Activated naive CD8-positive, alpha-beta T cell treated with anti-CD3 and anti-CD28 coated beads, Interleukin-2, amount 10 ng/mL, durations not matched to agents 7 days and 5 days (primary cell): ENCODE measurements at regions not wholly inside any gene's neighbourhood (a gene's known extent, or its start where the extent isn't known, plus 50 kb on each side); places are given as distances from the start of the nearest gene placed in this dataset.

Source experiments
- ATAC-seq: fragments of 150-1000 bp; cut with Tn5 transposase; one replicate; pipeline ENCODE4 v1.10.0; 2021; ENCODE audit warnings: low read depth, moderate library complexity
- POLR2A ChIA-PET: fragments of 350-600 bp; sonication (Branson Sonifier 250); formaldehyde crosslinking; loops from one replicate; lab custom pipeline; 2021; ENCODE audit warnings: antibody characterized with exemption; lab: Charles Lee
- DNase-seq: peaks from one replicate; pipeline ENCODE4 v3.0.0; 2021
- H3K27ac Mint-ChIP-seq: one replicate; pipeline ENCODE4 v1.8.0; 2022; ENCODE audit warnings: mild to moderate bottlenecking, mixed read lengths
- H3K27me3 Mint-ChIP-seq: one replicate; pipeline ENCODE4 v1.8.0; 2022; ENCODE audit warnings: mild to moderate bottlenecking, moderate library complexity, mixed read lengths
- H3K36me3 Mint-ChIP-seq: one replicate; pipeline ENCODE4 v1.8.0; 2021; ENCODE audit warnings: mild to moderate bottlenecking, mixed read lengths
- H3K4me1 Mint-ChIP-seq: one replicate; pipeline ENCODE4 v1.8.0; 2021; ENCODE audit warnings: mixed read lengths
- H3K4me3 Mint-ChIP-seq: one replicate; pipeline ENCODE4 v1.8.0; 2022; ENCODE audit warnings: mild to moderate bottlenecking, moderate library complexity, mixed read lengths
- H3K9me3 Mint-ChIP-seq: one replicate; pipeline ENCODE4 v1.8.0; 2021; ENCODE audit warnings: mixed read lengths

GRCh38 chr1:58929671-58930325 lies 146.0 kb upstream of the JUN start:
- H3K4me1 Mint-ChIP-seq, result peaks cover 37% of the 10 kb centered on the region
- H3K36me3 Mint-ChIP-seq, result peaks cover 2% of the 10 kb centered on the region
- peaks cover 2% of the 10 kb centered on the region for H3K9me3 Mint-ChIP-seq
- POLR2A ChIA-PET, result no interaction called here
- DNase-seq (no peak), ATAC-seq (no peak)
- H3K4me3 Mint-ChIP-seq, result no peak overlapping the region
- no peak overlapping the region for H3K27ac Mint-ChIP-seq
- H3K27me3 Mint-ChIP-seq, result peaks cover 5% of the 10 kb centered on the region

GRCh38 chr1:58931024-58931423 lies 147.2 kb upstream of the JUN start:
- Mint-ChIP-seq H3K27ac (no peak overlapping the region), H3K27me3 (peaks cover 5% of the 10 kb centered on the region), H3K36me3 (peaks cover 2% of the 10 kb centered on the region), H3K4me1 (peaks cover 36% of the 10 kb centered on the region), H3K9me3 (peaks cover 2% of the 10 kb centered on the region), H3K4me3 (no peak overlapping the region)
- ATAC-seq (no peak), DNase-seq (no peak)
- POLR2A ChIA-PET, result no interaction called here

- DNase-seq (no peak), ATAC-seq (no peak)
- Mint-ChIP-seq H3K9me3 (peaks cover 2% of the 10 kb centered on the region), H3K27ac (no peak overlapping the region), H3K4me1 (peaks cover 34% of the 10 kb centered on the region), H3K4me3 (no peak overlapping the region), H3K36me3 (peaks cover 2% of the 10 kb centered on the region), H3K27me3 (peaks cover 5% of the 10 kb centered on the region)
- POLR2A ChIA-PET, result interaction anchor here (1.1 kb wide), 1 partner anchor 148 kb away, joined by 3 read pairs; the partner anchor contains the start of gene JUN
These were observed 147.9 kb upstream of the JUN start for GRCh38 chr1:58931756-58932155.

- POLR2A ChIA-PET, result interaction anchor here (0.6 to 1.1 kb wide), 3 partner anchors 9 to 235 kb away, joined by 3 to 5 read pairs (median 3); partner anchors contain the start of gene JUN
- no peak for DNase-seq
- Mint-ChIP-seq H3K4me3 (no peak overlapping the region), H3K9me3 (peaks cover 2% of the 10 kb centered on the region), H3K4me1 (peaks cover 27% of the 10 kb centered on the region), H3K36me3 (peaks cover 2% of the 10 kb centered on the region), H3K27ac (no peak overlapping the region), H3K27me3 (peaks cover 5% of the 10 kb centered on the region)
- no peak for ATAC-seq
These were observed 149.2 kb upstream of the JUN start for GRCh38 chr1:58932859-58933598.

- Mint-ChIP-seq H3K27ac (no peak overlapping the region), H3K9me3 (peaks cover 2% of the 10 kb centered on the region), H3K36me3 (peaks cover 2% of the 10 kb centered on the region), H3K4me3 (no peak overlapping the region), H3K27me3 (peaks cover 3% of the 10 kb centered on the region), H3K4me1 (peaks cover 25% of the 10 kb centered on the region)
- POLR2A ChIA-PET, result interaction anchor here (0.6 kb wide), 1 partner anchor 236 kb away, joined by 3 read pairs; no protein-coding TSS in a partner anchor
- no peak for DNase-seq
- ATAC-seq, result no peak
These were observed 149.7 kb upstream of the JUN start for GRCh38 chr1:58933599-58933926.

GRCh38 chr1:58934706-58935105 lies 150.9 kb upstream of the JUN start:
- H3K4me3 Mint-ChIP-seq, result no peak overlapping the region
- no peaks in the 10 kb centered on the region for H3K27me3 Mint-ChIP-seq
- no peak for DNase-seq
- peaks cover 19% of the 10 kb centered on the region for H3K4me1 Mint-ChIP-seq
- H3K9me3 Mint-ChIP-seq, result peaks cover 2% of the 10 kb centered on the region
- no peak overlapping the region for H3K27ac Mint-ChIP-seq
- ATAC-seq, result no peak
- POLR2A ChIA-PET, result no interaction called here
- peaks cover 2% of the 10 kb centered on the region for H3K36me3 Mint-ChIP-seq

- no peak for DNase-seq
- Mint-ChIP-seq H3K4me3 (no peak overlapping the region), H3K4me1 (peaks cover 38% of the 10 kb centered on the region), H3K27ac (no peak overlapping the region), H3K36me3 (peaks cover 5% of the 10 kb centered on the region), H3K27me3 (peaks cover 3% of the 10 kb centered on the region), H3K9me3 (peaks cover 2% of the 10 kb centered on the region)
- ATAC-seq, result no peak
- POLR2A ChIA-PET, result no interaction called here
These were observed 153.1 kb upstream of the JUN start for GRCh38 chr1:58936973-58937372.

- H3K36me3 Mint-ChIP-seq, result peaks cover 3% of the 10 kb centered on the region
- H3K4me3 Mint-ChIP-seq, result no peak overlapping the region
- DNase-seq (no peak), ATAC-seq (no peak)
- POLR2A ChIA-PET, result interaction anchor here (0.9 to 1.2 kb wide), 2 partner anchors 17 to 156 kb away, joined by 3 to 6 read pairs; partner anchors contain the start of gene JUN
- H3K27ac Mint-ChIP-seq, result no peak overlapping the region
- H3K27me3 Mint-ChIP-seq, result peaks cover 3% of the 10 kb centered on the region
- H3K9me3 Mint-ChIP-seq, result no peaks in the 10 kb centered on the region
- peaks cover 51% of the 10 kb centered on the region for H3K4me1 Mint-ChIP-seq
These were observed 155.3 kb upstream of the JUN start for GRCh38 chr1:58939146-58939545.

GRCh38 chr1:58939666-58940370 lies 156.0 kb upstream of the JUN start:
- DNase-seq (no peak), ATAC-seq (no peak)
- H3K4me3 Mint-ChIP-seq, result no peak overlapping the region
- no peaks in the 10 kb centered on the region for H3K9me3 Mint-ChIP-seq
- peak overlapping the region; percentile 11 for H3K27ac Mint-ChIP-seq
- peaks cover 3% of the 10 kb centered on the region for H3K27me3 Mint-ChIP-seq
- H3K4me1 Mint-ChIP-seq, result peaks cover 57% of the 10 kb centered on the region
- peaks cover 3% of the 10 kb centered on the region for H3K36me3 Mint-ChIP-seq
- POLR2A ChIA-PET, result interaction anchor here (0.9 to 4.2 kb wide), 2 partner anchors 17 to 156 kb away, joined by 3 to 30 read pairs; partner anchors contain the start of gene JUN

GRCh38 chr1:58941471-58942289 lies 157.8 kb upstream of the JUN start:
- Mint-ChIP-seq H3K4me1 (peaks cover 57% of the 10 kb centered on the region), H3K27ac (peak overlapping the region; percentile 82), H3K4me3 (peak overlapping the region; percentile 74), H3K9me3 (no peaks in the 10 kb centered on the region), H3K27me3 (peaks cover 3% of the 10 kb centered on the region), H3K36me3 (peaks cover 3% of the 10 kb centered on the region)
- DNase-seq (peak; percentile 55), ATAC-seq (peak; percentile 84)
- POLR2A ChIA-PET, result interaction anchor here (0.9 to 4.2 kb wide), 12 partner anchors 9 to 755 kb away, joined by 3 to 30 read pairs (median 6); partner anchors contain the start of gene JUN

- Mint-ChIP-seq H3K36me3 (peaks cover 10% of the 10 kb centered on the region), H3K27ac (peak overlapping the region; percentile 82), H3K4me3 (peak overlapping the region; percentile 74), H3K27me3 (peaks cover 3% of the 10 kb centered on the region), H3K4me1 (peaks cover 55% of the 10 kb centered on the region), H3K9me3 (peaks cover 5% of the 10 kb centered on the region)
- ATAC-seq (no peak), DNase-seq (no peak)
- POLR2A ChIA-PET, result interaction anchor here (0.9 to 4.2 kb wide), 7 partner anchors 10 to 754 kb away, joined by 4 to 30 read pairs (median 5); partner anchors contain the start of gene JUN
These were observed 158.9 kb upstream of the JUN start for GRCh38 chr1:58942759-58943191.

- DNase-seq (no peak), ATAC-seq (no peak)
- Mint-ChIP-seq H3K4me1 (peaks cover 59% of the 10 kb centered on the region), H3K4me3 (no peak overlapping the region), H3K36me3 (peaks cover 10% of the 10 kb centered on the region), H3K27me3 (peaks cover 3% of the 10 kb centered on the region), H3K9me3 (peaks cover 5% of the 10 kb centered on the region), H3K27ac (no peak overlapping the region)
- POLR2A ChIA-PET, result interaction anchor here (4.2 kb wide), 1 partner anchor 160 kb away, joined by 30 read pairs; the partner anchor contains the start of gene JUN
These were observed 159.9 kb upstream of the JUN start for GRCh38 chr1:58943776-58944175.
